ENCODE measurements at regions not wholly inside any gene's neighbourhood (a gene's known extent, or its start where the extent isn't known, plus 50 kb on each side); places are given as distances from the start of the nearest gene placed in this dataset.

- no peak for ATAC-seq
- intact Hi-C loops (cut with micrococcal nuclease), result no loop called here
- H3K9me3 Mint-ChIP-seq, result peaks cover 0 to 6% (median 0%) of the 10 kb centered on the region in 11 donors
- ChIA-PET CTCF (no interaction called here), POLR2A (no interaction called here)
- H3K4me3 ChIP-seq (ENCODE audit: low read length), result no peak overlapping the region
- peaks cover 0 to 41% (median 5%) of the 10 kb centered on the region in 5 donors for H3K27me3 Mint-ChIP-seq
- DNase-seq, result no peak
- no peak overlapping the region for H3K27ac ChIP-seq (ENCODE audit: low read depth, low read length)
- H3K36me3 ChIP-seq (ENCODE audit: control insufficient read depth in 2 of 3, insufficient read depth in 3 of 3, low read length in 3 of 3), result no peaks in the 10 kb centered on the region
- no peaks in the 10 kb centered on the region for H3K4me1 ChIP-seq (ENCODE audit: control insufficient read depth in 2 of 2, insufficient read depth in 2 of 2, low read length in 2 of 2)
- H3K36me3 Mint-ChIP-seq, result no peaks in the 10 kb centered on the region
- no peak overlapping the region for H3K4me3 Mint-ChIP-seq
- H3K9me3 ChIP-seq (ENCODE audit: control insufficient read depth in 2 of 3, low read length in 3 of 3), result no peaks in the 10 kb centered on the region
- H3K27ac Mint-ChIP-seq, result no peak overlapping the region
- no peaks in the 10 kb centered on the region for H3K27me3 ChIP-seq (ENCODE audit: control insufficient read depth in 2 of 2, insufficient read depth in 2 of 2, low read length in 2 of 2)
- H3K4me1 Mint-ChIP-seq, result no peaks in the 10 kb centered on the region
Observed at GRCh38 chr21:38611277-38611676, 113.0 kb upstream of the ERG start.

GRCh38 chr21:38613686-38614085 lies 115.4 kb upstream of the ERG start:
- Mint-ChIP-seq H3K27ac (no peak overlapping the region), H3K36me3 (no peaks in the 10 kb centered on the region), H3K27me3 (peaks cover 0 to 40% (median 5%) of the 10 kb centered on the region in 5 donors), H3K9me3 (peaks cover 0 to 6% (median 0%) of the 10 kb centered on the region in 11 donors), H3K4me1 (no peaks in the 10 kb centered on the region), H3K4me3 (no peak overlapping the region)
- ChIA-PET POLR2A (no interaction called here), CTCF (no interaction called here)
- H3K27ac ChIP-seq (ENCODE audit: low read depth, low read length), result no peak overlapping the region
- H3K27me3 ChIP-seq (ENCODE audit: control insufficient read depth in 2 of 2, insufficient read depth in 2 of 2, low read length in 2 of 2), result no peaks in the 10 kb centered on the region
- intact Hi-C loops (cut with micrococcal nuclease), result no loop called here
- no peaks in the 10 kb centered on the region for H3K9me3 ChIP-seq (ENCODE audit: control insufficient read depth in 2 of 3, low read length in 3 of 3)
- DNase-seq, result no peak
- H3K36me3 ChIP-seq (ENCODE audit: control insufficient read depth in 2 of 3, insufficient read depth in 3 of 3, low read length in 3 of 3), result no peaks in the 10 kb centered on the region
- H3K4me1 ChIP-seq (ENCODE audit: control insufficient read depth in 2 of 2, insufficient read depth in 2 of 2, low read length in 2 of 2), result no peaks in the 10 kb centered on the region
- no peak for ATAC-seq
- no peak overlapping the region for H3K4me3 ChIP-seq (ENCODE audit: low read length)

DNA sequence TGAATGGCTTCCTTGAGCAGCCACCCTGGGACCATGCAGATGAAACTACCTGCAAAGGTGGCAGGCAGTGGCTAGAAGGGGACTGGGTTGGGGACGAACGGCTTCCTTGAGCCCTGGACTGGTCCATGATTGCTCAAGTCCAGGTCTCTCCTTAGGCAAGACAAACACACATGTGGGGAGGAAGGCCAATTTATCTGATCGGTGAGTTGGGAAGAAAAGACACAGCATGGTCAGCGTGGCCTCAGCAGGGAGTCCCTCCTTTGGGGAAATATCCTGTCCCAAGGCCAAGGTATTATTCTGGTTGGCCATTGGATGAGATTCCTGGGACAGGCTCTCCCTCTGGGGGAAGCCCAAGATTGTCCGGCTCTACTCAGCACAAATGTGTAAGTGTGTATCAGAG lies 116.3 kb upstream of the ERG start:
- no peaks in the 10 kb centered on the region for H3K4me1 Mint-ChIP-seq
- peaks cover under 1 to 33% (median 5%) of the 10 kb centered on the region in 5 donors for H3K27me3 Mint-ChIP-seq
- no peak overlapping the region for H3K27ac ChIP-seq (ENCODE audit: low read depth, low read length)
- CTCF ChIA-PET, result no interaction called here
- POLR2A ChIA-PET, result no interaction called here
- no peaks in the 10 kb centered on the region for H3K4me1 ChIP-seq (ENCODE audit: control insufficient read depth in 2 of 2, insufficient read depth in 2 of 2, low read length in 2 of 2)
- no peaks in the 10 kb centered on the region for H3K9me3 ChIP-seq (ENCODE audit: control insufficient read depth in 2 of 3, low read length in 3 of 3)
- H3K4me3 ChIP-seq (ENCODE audit: low read length), result no peak overlapping the region
- no peaks in the 10 kb centered on the region for H3K36me3 Mint-ChIP-seq
- intact Hi-C loops (cut with micrococcal nuclease), result no loop called here
- no peaks in the 10 kb centered on the region for H3K36me3 ChIP-seq (ENCODE audit: control insufficient read depth in 2 of 3, insufficient read depth in 3 of 3, low read length in 3 of 3)
- no peak overlapping the region for H3K4me3 Mint-ChIP-seq
- ATAC-seq (no peak), DNase-seq (no peak)
- H3K9me3 Mint-ChIP-seq, result peaks cover 0 to 6% (median 0%) of the 10 kb centered on the region in 11 donors
- no peaks in the 10 kb centered on the region for H3K27me3 ChIP-seq (ENCODE audit: control insufficient read depth in 2 of 2, insufficient read depth in 2 of 2, low read length in 2 of 2)
- no peak overlapping the region for H3K27ac Mint-ChIP-seq

- ChIA-PET CTCF (no interaction called here), POLR2A (no interaction called here)
- Histone ChIP-seq H3K4me1 (ENCODE audit: control insufficient read depth in 2 of 2, insufficient read depth in 2 of 2, low read length in 2 of 2) (no peaks in the 10 kb centered on the region), H3K36me3 (ENCODE audit: control insufficient read depth in 2 of 3, insufficient read depth in 3 of 3, low read length in 3 of 3) (no peaks in the 10 kb centered on the region), H3K27ac (ENCODE audit: low read depth, low read length) (no peak overlapping the region), H3K9me3 (ENCODE audit: control insufficient read depth in 2 of 3, low read length in 3 of 3) (no peaks in the 10 kb centered on the region), H3K4me3 (ENCODE audit: low read length) (no peak overlapping the region), H3K27me3 (ENCODE audit: control insufficient read depth in 2 of 2, insufficient read depth in 2 of 2, low read length in 2 of 2) (no peaks in the 10 kb centered on the region)
- Mint-ChIP-seq H3K4me1 (no peaks in the 10 kb centered on the region), H3K36me3 (no peaks in the 10 kb centered on the region), H3K9me3 (peaks cover 0 to 5% (median 0%) of the 10 kb centered on the region in 11 donors), H3K27me3 (peaks cover 0 to 15% (median 4%) of the 10 kb centered on the region in 5 donors), H3K4me3 (no peak overlapping the region), H3K27ac (no peak overlapping the region)
- intact Hi-C loops (cut with micrococcal nuclease), result no loop called here
- no peak for DNase-seq
- ATAC-seq, result no peak
Observed at GRCh38 chr21:38619480-38619879, 121.2 kb upstream of the ERG start.

DNA sequence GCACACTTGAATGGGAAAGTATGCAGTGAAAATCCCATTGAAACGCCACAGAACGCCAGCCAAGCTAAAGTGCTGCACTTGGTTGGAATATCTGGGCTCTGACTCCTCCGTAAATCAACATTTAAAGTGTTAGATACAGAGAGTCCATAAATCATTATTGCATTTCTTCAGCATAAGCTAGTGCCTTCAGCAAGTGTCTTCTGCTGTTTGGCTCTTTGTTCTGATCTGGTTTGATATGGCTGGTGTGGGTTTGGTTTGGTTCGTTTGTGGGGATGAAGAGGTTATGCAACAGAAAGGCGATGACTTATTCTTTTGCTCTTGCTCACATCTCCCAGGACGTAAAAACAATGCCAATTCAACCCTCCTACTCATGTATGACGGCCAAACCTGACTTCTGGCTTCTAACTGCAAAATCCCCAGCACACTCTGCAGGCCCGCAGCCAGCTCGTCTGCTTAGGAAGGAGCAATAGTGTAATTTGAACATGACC lies 121.8 kb upstream of the ERG start:
- Mint-ChIP-seq H3K4me1 (no peaks in the 10 kb centered on the region), H3K9me3 (peaks cover 0 to 5% (median 0%) of the 10 kb centered on the region in 11 donors), H3K27ac (no peak overlapping the region), H3K4me3 (no peak overlapping the region), H3K36me3 (no peaks in the 10 kb centered on the region), H3K27me3 (peaks cover 0 to 12% (median 4%) of the 10 kb centered on the region in 5 donors)
- DNase-seq, result no peak
- Histone ChIP-seq H3K4me3 (ENCODE audit: low read length) (no peak overlapping the region), H3K4me1 (ENCODE audit: control insufficient read depth in 2 of 2, insufficient read depth in 2 of 2, low read length in 2 of 2) (no peaks in the 10 kb centered on the region), H3K9me3 (ENCODE audit: control insufficient read depth in 2 of 3, low read length in 3 of 3) (no peaks in the 10 kb centered on the region), H3K27me3 (ENCODE audit: control insufficient read depth in 2 of 2, insufficient read depth in 2 of 2, low read length in 2 of 2) (no peaks in the 10 kb centered on the region), H3K36me3 (ENCODE audit: control insufficient read depth in 2 of 3, insufficient read depth in 3 of 3, low read length in 3 of 3) (no peaks in the 10 kb centered on the region), H3K27ac (ENCODE audit: low read depth, low read length) (no peak overlapping the region)
- CTCF ChIA-PET, result no interaction called here
- POLR2A ChIA-PET, result no interaction called here
- ATAC-seq, result no peak
- intact Hi-C loops (cut with micrococcal nuclease), result no loop called here

GRCh38 chr21:38621132-38621531 lies 122.9 kb upstream of the ERG start:
- H3K9me3 ChIP-seq (ENCODE audit: control insufficient read depth in 2 of 3, low read length in 3 of 3), result no peaks in the 10 kb centered on the region
- ChIA-PET POLR2A (no interaction called here), CTCF (no interaction called here)
- Mint-ChIP-seq H3K9me3 (peaks cover 0 to 3% (median 0%) of the 10 kb centered on the region in 11 donors), H3K4me1 (no peaks in the 10 kb centered on the region), H3K27me3 (peaks cover 0 to 9% (median 4%) of the 10 kb centered on the region in 5 donors), H3K36me3 (no peaks in the 10 kb centered on the region), H3K4me3 (no peak overlapping the region), H3K27ac (no peak overlapping the region)
- no peak overlapping the region for H3K27ac ChIP-seq (ENCODE audit: low read depth, low read length)
- no peaks in the 10 kb centered on the region for H3K4me1 ChIP-seq (ENCODE audit: control insufficient read depth in 2 of 2, insufficient read depth in 2 of 2, low read length in 2 of 2)
- H3K4me3 ChIP-seq (ENCODE audit: low read length), result no peak overlapping the region
- DNase-seq (no peak), ATAC-seq (no peak)
- H3K36me3 ChIP-seq (ENCODE audit: control insufficient read depth in 2 of 3, insufficient read depth in 3 of 3, low read length in 3 of 3), result no peaks in the 10 kb centered on the region
- H3K27me3 ChIP-seq (ENCODE audit: control insufficient read depth in 2 of 2, insufficient read depth in 2 of 2, low read length in 2 of 2), result no peaks in the 10 kb centered on the region
- intact Hi-C loops (cut with micrococcal nuclease), result no loop called here

DNA sequence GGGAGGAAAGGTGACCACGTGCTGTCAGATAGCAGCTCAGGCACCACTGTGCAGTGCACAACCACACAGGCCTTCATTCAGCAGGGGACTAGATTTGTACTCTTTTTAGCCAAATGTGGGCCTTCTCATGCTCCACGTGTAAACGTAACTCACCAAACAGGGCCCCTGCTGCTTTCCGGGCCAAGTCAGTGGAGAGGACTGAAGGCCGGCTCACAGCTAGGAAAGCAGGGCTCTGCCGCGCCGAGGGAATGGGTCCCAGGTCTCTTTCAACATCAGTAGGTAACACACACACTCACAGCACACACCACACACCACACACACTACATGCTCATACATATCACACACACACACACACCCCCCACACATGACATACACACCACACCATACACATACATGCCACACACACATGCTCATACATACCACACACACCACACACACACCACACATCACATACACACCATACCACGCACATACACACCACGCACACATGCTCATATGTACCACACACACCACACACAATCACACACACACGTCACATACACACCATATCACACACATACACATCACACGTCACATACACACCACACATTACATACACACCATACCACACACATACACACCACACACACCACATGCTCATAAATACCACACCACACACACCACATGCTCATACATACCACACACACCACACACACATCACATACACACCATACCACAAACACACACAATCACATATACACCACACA lies 124.0 kb upstream of the ERG start:
- H3K36me3 Mint-ChIP-seq, result no peaks in the 10 kb centered on the region
- POLR2A ChIA-PET, result no interaction called here
- Histone ChIP-seq H3K9me3 (ENCODE audit: control insufficient read depth in 2 of 3, low read length in 3 of 3) (no peaks in the 10 kb centered on the region), H3K4me3 (ENCODE audit: low read length) (no peak overlapping the region), H3K27ac (ENCODE audit: low read depth, low read length) (no peak overlapping the region), H3K36me3 (ENCODE audit: control insufficient read depth in 2 of 3, insufficient read depth in 3 of 3, low read length in 3 of 3) (no peaks in the 10 kb centered on the region), H3K4me1 (ENCODE audit: control insufficient read depth in 2 of 2, insufficient read depth in 2 of 2, low read length in 2 of 2) (no peaks in the 10 kb centered on the region), H3K27me3 (ENCODE audit: control insufficient read depth in 2 of 2, insufficient read depth in 2 of 2, low read length in 2 of 2) (no peaks in the 10 kb centered on the region)
- no peaks in the 10 kb centered on the region for H3K4me1 Mint-ChIP-seq
- no peak overlapping the region for H3K4me3 Mint-ChIP-seq
- ATAC-seq (no peak), DNase-seq (no peak)
- CTCF ChIA-PET, result no interaction called here
- H3K27me3 Mint-ChIP-seq, result peaks cover 0 to 9% (median 4%) of the 10 kb centered on the region in 5 donors
- intact Hi-C loops (cut with micrococcal nuclease), result no loop called here
- peaks cover 0 to 3% (median 0%) of the 10 kb centered on the region in 11 donors for H3K9me3 Mint-ChIP-seq
- no peak overlapping the region for H3K27ac Mint-ChIP-seq

Measured in naive thymus-derived CD4-positive, alpha-beta T cell (primary cell).